Epithelial cell of esophagus (primary cell): ENCODE measurements at regions not wholly inside any gene's neighbourhood (a gene's known extent, or its start where the extent isn't known, plus 50 kb on each side); places are given as distances from the start of the nearest gene placed in this dataset.

Source experiments
- DNase-seq: peaks from one replicate; pipeline ENCODE4 v3.0.0; 2010; ENCODE audit warnings: low read depth
- H3K4me3 ChIP-seq: 2 replicates; pipeline ENCODE4 v1.5.1; 2011; ENCODE audit warnings: mild to moderate bottlenecking, low read length, control low read depth
- CTCF ChIP-seq: IDR thresholded peaks from 2 replicates; pipeline ENCODE4 v1.5.1; 2011; ENCODE audit warnings: low read depth, mild to moderate bottlenecking, low read length, control low read depth, inconsistent platforms; ENCODE audit not compliant: insufficient read depth; ENCODE audit errors: missing control alignments

DNA sequence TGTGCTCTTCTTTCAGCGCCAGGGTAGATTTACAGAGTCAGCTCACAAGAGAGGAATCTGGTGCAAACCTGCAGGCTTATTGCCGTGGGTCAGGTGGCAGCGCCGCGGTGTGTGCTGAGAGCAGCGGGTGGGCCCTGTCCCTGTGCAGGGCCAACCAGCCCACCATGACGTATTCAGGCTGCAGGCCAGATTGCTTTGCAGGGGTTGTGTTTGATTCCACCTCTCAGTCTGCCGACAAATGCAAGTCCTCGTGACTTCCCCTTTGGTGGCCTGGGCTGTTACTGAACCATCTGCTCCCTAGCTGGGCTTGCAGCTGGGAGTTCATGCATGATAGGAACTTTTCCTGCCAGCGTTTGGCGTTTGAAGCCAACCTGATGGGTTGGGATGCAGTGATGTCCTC lies 66.7 kb upstream of the LEP start:
- no peak for DNase-seq
- no peak for TF ChIP-seq CTCF
- H3K4me3 ChIP-seq: no peak overlapping the region

- DNase-seq: peak; percentile 36
- TF ChIP-seq CTCF: no peak
- no peak overlapping the region for H3K4me3 ChIP-seq
Measured at GRCh38 chr7:128176696-128177095, 64.4 kb upstream of the LEP start.

- no peak for DNase-seq
- no peak overlapping the region for H3K4me3 ChIP-seq
- no peak for TF ChIP-seq CTCF
Measured at GRCh38 chr7:128177768-128178550, 63.1 kb upstream of the LEP start.

- DNase-seq: no peak
- no peak overlapping the region for H3K4me3 ChIP-seq
- no peak for TF ChIP-seq CTCF
Measured at GRCh38 chr7:128178611-128179010, 62.5 kb upstream of the LEP start.

DNA sequence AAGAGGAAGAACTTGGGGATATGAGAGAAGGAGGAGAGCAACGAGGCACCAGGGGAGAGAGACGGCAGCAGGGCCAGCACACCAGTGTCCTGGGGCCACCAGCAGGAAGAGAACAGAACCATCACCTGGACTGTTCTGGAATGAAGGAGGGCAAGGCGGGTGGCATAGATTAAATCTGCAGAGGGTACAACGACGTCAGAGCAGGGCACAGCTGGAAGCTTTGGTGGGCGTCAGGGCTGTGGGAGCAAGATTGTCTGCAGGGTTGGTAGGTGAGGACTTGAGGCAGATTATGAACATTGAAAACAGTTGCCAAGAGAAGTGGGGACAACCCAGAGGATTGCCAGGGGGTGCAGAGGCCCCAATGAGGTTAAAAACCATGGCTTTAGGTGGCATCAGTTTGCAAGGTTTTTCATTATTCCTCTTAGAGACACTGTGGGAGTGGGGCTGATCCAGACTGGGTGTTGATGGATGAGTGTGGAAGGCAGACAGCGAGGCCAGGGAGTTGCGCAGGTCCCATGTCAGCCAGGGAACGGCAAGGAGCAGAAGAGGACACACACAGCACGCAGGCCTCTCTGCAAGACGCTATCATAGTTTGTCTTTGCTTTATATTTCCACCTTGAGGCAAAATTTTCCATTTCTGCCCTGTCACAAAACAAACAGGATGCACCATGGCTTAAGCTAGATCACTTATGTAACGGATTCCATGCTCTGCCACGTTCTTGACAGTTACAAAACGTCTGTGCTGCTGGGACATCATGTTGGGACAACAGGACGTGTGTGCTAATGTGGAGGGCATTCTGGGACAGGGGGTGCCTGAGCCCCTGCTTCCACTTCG lies 52.5 kb upstream of the LEP start:
- no peak for TF ChIP-seq CTCF
- DNase-seq: no peak
- no peak overlapping the region for H3K4me3 ChIP-seq

DNA sequence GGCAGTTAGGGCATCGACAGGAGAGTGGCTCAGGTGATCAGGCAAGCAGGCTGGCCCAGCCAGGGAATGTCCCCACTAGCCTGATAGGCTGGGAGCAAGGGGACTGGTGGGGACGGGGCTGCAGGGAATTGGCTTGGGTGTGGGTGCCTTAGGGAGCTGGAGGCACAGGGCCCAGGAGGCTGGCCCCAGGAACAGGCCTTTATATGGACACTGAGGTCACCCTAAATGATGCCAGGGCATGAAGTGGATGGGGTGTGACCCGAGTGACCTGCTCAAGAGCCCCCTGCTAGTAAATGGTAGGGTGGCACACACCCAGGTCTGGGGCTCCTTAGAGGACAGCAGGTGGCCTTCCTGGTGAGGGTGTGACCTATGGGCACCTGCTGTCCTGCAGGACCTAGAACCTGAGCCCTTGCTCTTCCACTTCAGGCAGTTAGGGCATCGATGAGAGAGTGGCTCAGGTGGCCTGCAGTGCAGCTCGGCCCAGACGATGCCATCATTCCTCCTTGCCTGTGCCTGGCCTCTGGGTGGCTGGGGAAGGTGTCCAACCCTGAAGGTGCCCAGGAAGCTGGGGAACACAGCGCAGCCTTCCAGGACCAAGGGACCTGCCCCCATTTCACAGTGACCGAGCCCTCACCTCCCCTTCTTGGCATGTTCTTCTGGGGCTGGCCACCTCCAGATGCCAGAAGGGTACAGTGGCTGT lies 51.7 kb upstream of the LEP start:
- H3K4me3 ChIP-seq: no peak overlapping the region
- no peak for TF ChIP-seq CTCF
- DNase-seq: no peak
